Gastroesophageal sphincter (tissue), 4 donors: ENCODE measurements at regions not wholly inside any gene's neighbourhood (a gene's known extent, or its start where the extent isn't known, plus 50 kb on each side); places are given as distances from the start of the nearest gene placed in this dataset.
"Not testable (repeated sequence)": the region's sequence is repeated elsewhere in the genome, so short reads cannot be mapped to it uniquely, and the experiment has no call there.

Source experiments
- ATAC-seq: fragments of 150-250 bp; one replicate; pipeline ENCODE4 v1.9.1; 2016; ENCODE audit warnings: mild to moderate bottlenecking, moderate library complexity
- H3K27ac ChIP-seq, 4 donors: fragments of 200-600 bp; sonication (generic) in 3 of 4; 1 replicate in 3 of 4; 2 replicates in 1 of 4; pipeline ENCODE4 v1.5.1; 2016 to 2019
- H3K27me3 ChIP-seq: fragments of 200-600 bp; sonication (generic); one replicate; pipeline ENCODE4 v1.5.1; 2019
- H3K36me3 ChIP-seq, 2 donors: fragments of 200-600 bp; sonication (generic); one replicate each; pipeline ENCODE4 v1.5.1; 2019; ENCODE audit warnings: control low read depth in 1 of 2
- H3K4me1 ChIP-seq, 3 donors: fragments of 200-600 bp; sonication (generic); 1 replicate in 2 of 3; 2 replicates in 1 of 3; pipeline ENCODE4 v1.5.1; 2016 to 2019; ENCODE audit warnings: control low read depth in 2 of 3
- H3K4me3 ChIP-seq, 2 donors: fragments of 200-600 bp; sonication (generic); one replicate each; pipeline ENCODE4 v1.5.1; 2019; ENCODE audit warnings: mild to moderate bottlenecking in 1 of 2, moderate library complexity in 1 of 2
- H3K9me3 ChIP-seq, 3 donors: fragments of 200-600 bp; sonication (generic); one replicate each; pipeline ENCODE4 v1.5.1; 2017 to 2019; ENCODE audit warnings: control low read depth in 2 of 3
- EP300 ChIP-seq: sonication (generic); formaldehyde crosslinking; IDR thresholded peaks from one replicate; pipeline ENCODE4 v1.6.1; 2017; ENCODE audit warnings: antibody characterized with exemption, mild to moderate bottlenecking
- POLR2A ChIP-seq, 2 donors: fragments of 450-650 bp; IDR thresholded peaks; one replicate each; pipeline ENCODE4 v1.6.1; 2017; ENCODE audit warnings: antibody characterized with exemption in 2 of 2, mild to moderate bottlenecking in 2 of 2, moderate library complexity in 1 of 2
- POLR2AphosphoS5 ChIP-seq: sonication (generic); formaldehyde crosslinking; IDR thresholded peaks from one replicate; pipeline ENCODE4 v1.6.1; 2017; ENCODE audit warnings: antibody characterized with exemption
- WGBS, 2 donors: methylation state at CpG; one replicate each; pipeline ENCODE4 v1.1.5; 2018; ENCODE audit warnings: low coverage in 1 of 2; 5-methylcytosine and 5-hydroxymethylcytosine counted together
- TF ChIP-seq, protein P1 (sequence below), 4 experiments: fragments of 200-600 bp in 2 of 4; fragments of 450-650 bp in 2 of 4; sonication (generic) in 1 of 4; IDR thresholded peaks; one replicate each; pipeline ENCODE4 v1.5.1; 2017 to 2019; ENCODE audit warnings: antibody characterized with exemption in 4 of 4, mild to moderate bottlenecking in 2 of 4, moderate library complexity in 2 of 4

- no peak for ATAC-seq
Measured at GRCh38 chr5:36459176-36460135, 146.9 kb upstream of the SLC1A3 start.

DNA sequence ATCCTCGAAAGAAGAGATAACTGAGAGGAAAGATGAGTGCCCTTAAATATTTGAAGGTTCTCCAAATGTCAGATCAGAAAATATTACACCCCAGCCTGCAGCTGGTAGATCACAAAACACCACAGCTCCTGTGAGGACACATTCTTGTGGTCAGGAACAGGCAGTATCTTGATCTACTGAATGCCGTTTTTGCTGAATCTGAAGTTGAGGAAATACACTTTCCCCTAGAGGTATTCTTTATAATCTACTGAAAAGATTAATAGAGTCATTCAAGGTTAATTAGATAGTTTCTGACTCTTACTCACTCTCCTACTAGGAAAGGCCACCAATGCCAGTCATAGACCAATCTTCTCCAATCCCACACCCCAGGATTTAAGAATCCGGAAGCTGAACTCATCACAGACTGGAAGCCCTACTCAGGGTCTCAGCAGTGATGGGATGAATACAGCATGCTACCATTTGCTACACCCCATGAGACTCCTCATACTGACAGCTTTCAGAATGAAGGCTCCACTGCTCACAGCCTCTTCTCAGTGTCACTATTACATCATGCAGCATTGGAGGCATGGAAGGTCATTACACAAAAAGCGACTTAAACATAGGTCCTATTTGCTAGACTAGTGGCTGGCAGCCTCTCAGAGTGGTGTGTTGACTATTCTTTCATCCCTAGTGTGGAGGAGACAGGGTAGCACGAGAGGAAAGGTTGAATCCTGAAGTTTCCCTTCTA lies 143.9 kb upstream of the SLC1A3 start:
- TF ChIP-seq, protein P1, sequence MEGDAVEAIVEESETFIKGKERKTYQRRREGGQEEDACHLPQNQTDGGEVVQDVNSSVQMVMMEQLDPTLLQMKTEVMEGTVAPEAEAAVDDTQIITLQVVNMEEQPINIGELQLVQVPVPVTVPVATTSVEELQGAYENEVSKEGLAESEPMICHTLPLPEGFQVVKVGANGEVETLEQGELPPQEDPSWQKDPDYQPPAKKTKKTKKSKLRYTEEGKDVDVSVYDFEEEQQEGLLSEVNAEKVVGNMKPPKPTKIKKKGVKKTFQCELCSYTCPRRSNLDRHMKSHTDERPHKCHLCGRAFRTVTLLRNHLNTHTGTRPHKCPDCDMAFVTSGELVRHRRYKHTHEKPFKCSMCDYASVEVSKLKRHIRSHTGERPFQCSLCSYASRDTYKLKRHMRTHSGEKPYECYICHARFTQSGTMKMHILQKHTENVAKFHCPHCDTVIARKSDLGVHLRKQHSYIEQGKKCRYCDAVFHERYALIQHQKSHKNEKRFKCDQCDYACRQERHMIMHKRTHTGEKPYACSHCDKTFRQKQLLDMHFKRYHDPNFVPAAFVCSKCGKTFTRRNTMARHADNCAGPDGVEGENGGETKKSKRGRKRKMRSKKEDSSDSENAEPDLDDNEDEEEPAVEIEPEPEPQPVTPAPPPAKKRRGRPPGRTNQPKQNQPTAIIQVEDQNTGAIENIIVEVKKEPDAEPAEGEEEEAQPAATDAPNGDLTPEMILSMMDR (IDR thresholded peaks at IDR 0.05), result no peak
- TF ChIP-seq EP300, result no peak
- no peak for TF ChIP-seq POLR2A (IDR thresholded peaks at IDR 0.05)
- WGBS, 2 donors, result 60 to 78% methylated on average over 2 to 4 of the region's 5 CpGs
- Histone ChIP-seq H3K9me3 (no peaks in the 10 kb centered on the region), H3K4me3 (no peak overlapping the region), H3K4me1 (no peaks in the 10 kb centered on the region), H3K36me3 (no peaks in the 10 kb centered on the region), H3K27me3 (no peaks in the 10 kb centered on the region), H3K27ac (no peak overlapping the region)
- no peak for ATAC-seq

More at GRCh38 chr5:36459176-36460135, 146.9 kb upstream of the SLC1A3 start:
- 55 to 78% methylated on average over 4 to 5 of the region's 5 CpGs for WGBS, 2 donors
- Histone ChIP-seq H3K36me3 (no peaks in the 10 kb centered on the region), H3K4me1 (no peaks in the 10 kb centered on the region), H3K4me3 (no peak overlapping the region), H3K27me3 (no peaks in the 10 kb centered on the region), H3K9me3 (no peaks in the 10 kb centered on the region), H3K27ac (no peak overlapping the region)
- TF ChIP-seq EP300 (no peak), POLR2A (IDR thresholded peaks at IDR 0.05) (no peak), POLR2AphosphoS5 (no peak)
- TF ChIP-seq, protein P1 (IDR thresholded peaks at IDR 0.05), result no peak

DNA sequence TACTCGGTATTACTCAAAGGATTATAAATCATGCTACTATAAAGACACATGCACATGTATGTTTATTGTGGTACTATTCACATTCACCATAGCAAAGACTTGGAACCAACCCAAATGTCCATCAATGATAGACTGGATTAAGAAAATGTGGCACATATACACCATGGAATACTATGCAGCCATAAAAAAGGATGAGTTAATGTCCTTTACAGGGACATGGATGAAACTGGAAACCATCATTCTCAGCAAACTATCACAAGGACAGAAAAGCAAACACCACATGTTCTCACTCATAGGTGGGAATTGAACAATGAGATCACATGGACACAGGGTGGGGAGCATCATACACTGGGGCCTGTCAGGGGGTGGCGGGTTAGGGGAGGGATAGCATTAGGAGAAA lies 130.5 kb upstream of the SLC1A3 start:
- H3K9me3 ChIP-seq, H3K36me3 ChIP-seq, H3K4me3 ChIP-seq, H3K27me3 ChIP-seq, H3K4me1 ChIP-seq, ATAC-seq, H3K27ac ChIP-seq: not testable (repeated sequence)
- WGBS, 2 donors, result 80 to 90% methylated on average over 1 to 2 of the region's 2 CpGs

- TF ChIP-seq POLR2AphosphoS5, result no peak
- TF ChIP-seq, protein P1 (IDR thresholded peaks at IDR 0.05), result no peak
- TF ChIP-seq POLR2A (IDR thresholded peaks at IDR 0.05), result no peak
- TF ChIP-seq EP300, result no peak
- 87 to 95% methylated on average over 6 to 7 of the region's 7 CpGs for whole genome bisulfite sequencing, 2 donors
- H3K4me1 ChIP-seq, result no peaks in the 10 kb centered on the region
Measured at GRCh38 chr5:36478646-36479317, 127.6 kb upstream of the SLC1A3 start.

DNA sequence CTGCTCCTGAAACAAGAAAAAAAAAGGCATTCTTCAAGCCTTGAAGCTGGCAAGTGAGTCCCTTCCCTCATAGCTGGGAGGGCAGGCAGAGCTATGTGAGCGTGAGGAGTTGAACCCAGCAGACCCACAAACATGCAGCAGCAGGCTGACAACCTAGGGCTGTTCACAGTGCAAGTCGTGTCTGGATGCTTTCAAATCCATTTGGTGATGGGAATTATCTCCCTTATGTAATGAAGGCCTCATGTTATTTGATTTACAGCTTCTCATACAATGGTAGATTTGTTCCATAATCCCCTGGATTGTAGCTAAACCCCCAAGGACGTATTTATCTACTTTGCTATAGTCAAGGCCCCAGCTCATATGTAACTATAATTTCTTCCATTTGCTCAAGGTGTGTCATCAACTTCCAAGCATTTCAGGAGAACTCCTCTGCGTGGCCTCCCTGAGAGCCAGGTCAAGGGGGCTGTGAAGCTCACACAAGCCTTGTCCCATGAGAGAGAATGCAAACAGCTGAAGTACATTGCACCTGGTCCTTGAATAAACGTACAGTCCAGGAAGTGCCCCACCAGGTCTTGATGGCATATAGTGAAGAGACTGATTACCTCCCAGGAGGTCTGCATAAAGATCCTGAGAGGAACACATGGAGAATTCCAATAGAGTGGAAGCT lies 124.8 kb upstream of the SLC1A3 start:
- TF ChIP-seq POLR2A (IDR thresholded peaks at IDR 0.05) (no peak), POLR2AphosphoS5 (no peak), EP300 (no peak)
- TF ChIP-seq, protein P1 (IDR thresholded peaks at IDR 0.05), result no peak
- 65 to 77% methylated on average over 2 to 4 of the region's 5 CpGs for WGBS, 2 donors

More at GRCh38 chr5:36478646-36479317, 127.6 kb upstream of the SLC1A3 start:
- ATAC-seq, result no peak
- Histone ChIP-seq H3K36me3 (no peaks in the 10 kb centered on the region), H3K27ac (no peak overlapping the region), H3K27me3 (no peaks in the 10 kb centered on the region), H3K4me3 (no peak overlapping the region), H3K9me3 (no peaks in the 10 kb centered on the region)

More for the DNA sequence above, 124.8 kb upstream of the SLC1A3 start:
- no peaks in the 10 kb centered on the region for H3K36me3 ChIP-seq
- H3K9me3 ChIP-seq, result no peaks in the 10 kb centered on the region
- H3K4me3 ChIP-seq, result no peak overlapping the region
- H3K4me1 ChIP-seq, result no peaks in the 10 kb centered on the region
- no peaks in the 10 kb centered on the region for H3K27me3 ChIP-seq
- no peak for ATAC-seq
- H3K27ac ChIP-seq, result no peak overlapping the region
